ENCODE measurements at regions not wholly inside any gene's neighbourhood (a gene's known extent, or its start where the extent isn't known, plus 50 kb on each side); places are given as distances from the start of the nearest gene placed in this dataset.

GRCh38 chr18:66334534-66334933 lies 269.4 kb downstream of the CDH19 start:
- no peak for TF ChIP-seq POLR2A (IDR thresholded peaks at IDR 0.05; ENCODE audit: control extremely low read depth in 1 of 2, low read depth in 2 of 2, low read length in 2 of 2)
- no peak for TF ChIP-seq SP2 (IDR thresholded peaks at IDR 0.05; ENCODE audit: low read length)
- TF ChIP-seq RFX5 (IDR thresholded peaks at IDR 0.05; ENCODE audit: borderline replicate concordance, low read depth, low read length) = no peak
- no peak for TF ChIP-seq JUN (IDR thresholded peaks at IDR 0.05; ENCODE audit: low read depth, low read length)
- TF ChIP-seq JUND (IDR thresholded peaks at IDR 0.05; ENCODE audit: low read length) = no peak
- TF ChIP-seq CHD2 (IDR thresholded peaks at IDR 0.05; ENCODE audit: low read length) = no peak
- no peak for TF ChIP-seq SRF (IDR thresholded peaks at IDR 0.05; ENCODE audit: low read depth, low read length)
- no peak for TF ChIP-seq KDM1A (IDR thresholded peaks at IDR 0.05; ENCODE audit: borderline replicate concordance, low read length)
- TF ChIP-seq HDAC6 (IDR thresholded peaks at IDR 0.05; ENCODE audit: low read depth, low read length) = no peak
- TF ChIP-seq SIRT6 (IDR thresholded peaks at IDR 0.05; ENCODE audit: low read length) = no peak
- no peak for TF ChIP-seq KDM4A (IDR thresholded peaks at IDR 0.05; ENCODE audit: low read depth, low read length, severe bottlenecking)
- H3K18ac ChIP-seq (ENCODE audit: extremely low read depth, low read length) = no peak overlapping the region

More at GRCh38 chr18:66334534-66334933, 269.4 kb downstream of the CDH19 start:
- Histone ChIP-seq H3K79me1 (ENCODE audit: low read depth, low read length) (no peaks in the 10 kb centered on the region), H3K27ac (ENCODE audit: low read depth, low read length) (no peak overlapping the region), H2BK5ac (ENCODE audit: low read depth, low read length) (no peak overlapping the region), H2AK5ac (ENCODE audit: low read depth, low read length) (no peak overlapping the region), H3K9me3 (ENCODE audit: insufficient read depth in 2 of 2, low read depth in 1 of 2, low read length in 1 of 2) (no peaks in the 10 kb centered on the region), H4K91ac (replicated peaks; ENCODE audit: insufficient read length, low read length) (no peak overlapping the region), H3K36me3 (ENCODE audit: control insufficient read depth in 2 of 4, insufficient read depth in 4 of 4, low read length in 3 of 4) (no peaks in the 10 kb centered on the region), H3K23me2 (ENCODE audit: low read depth, low read length) (no peaks in the 10 kb centered on the region), H3K27me3 (replicated peaks in 1 of 4; ENCODE audit: control insufficient read depth in 3 of 4, extremely low read depth in 1 of 4, insufficient read depth in 3 of 4, low read length in 3 of 4) (peaks cover 0 to 1% (median 0%) of the 10 kb centered on the region in 4 experiments; a peak in 1 of 7 replicates), H3K4me2 (ENCODE audit: insufficient read depth in 1 of 2, low read depth in 2 of 2, low read length in 2 of 2) (no peak overlapping the region), H4K20me1 (replicated peaks in 1 of 2; ENCODE audit: control insufficient read depth in 1 of 2, insufficient read depth in 2 of 2, low read length in 2 of 2) (no peaks in the 10 kb centered on the region), H4K8ac (ENCODE audit: extremely low read depth, insufficient read depth, low read length) (no peak overlapping the region), H2AFZ (ENCODE audit: low read length) (no peak overlapping the region), H3K4me1 (replicated peaks in 1 of 4; ENCODE audit: control insufficient read depth in 3 of 4, insufficient read depth in 4 of 4, low read length in 3 of 4) (no peaks in the 10 kb centered on the region), H3K9ac (replicated peaks in 1 of 4; ENCODE audit: extremely low read depth in 1 of 4, low read depth in 3 of 4, low read length in 3 of 4) (no peak overlapping the region), H3K23ac (ENCODE audit: insufficient read length) (no peak overlapping the region), H2BK15ac (ENCODE audit: low read length) (no peak overlapping the region), H2BK12ac (ENCODE audit: low read depth, low read length) (no peak overlapping the region), H2BK120ac (replicated peaks; ENCODE audit: low read depth, low read length) (no peak overlapping the region), H4K5ac (ENCODE audit: insufficient read length, low read depth, low read length) (no peak overlapping the region), H2BK20ac (ENCODE audit: low read length) (no peak overlapping the region), H3K56ac (replicated peaks; ENCODE audit: insufficient read length, low read depth, low read length) (no peak overlapping the region), H3K4ac (replicated peaks; ENCODE audit: insufficient read length, low read depth, low read length) (no peak overlapping the region), H3K79me2 (ENCODE audit: control insufficient read depth in 1 of 2, insufficient read depth in 2 of 2, low read length in 2 of 2) (no peaks in the 10 kb centered on the region), H3K14ac (ENCODE audit: insufficient read length) (no peak overlapping the region), H3K4me3 (ENCODE audit: extremely low read depth in 1 of 4, insufficient read depth in 2 of 4, low read depth in 3 of 4, low read length in 4 of 4) (no peak overlapping the region)
- no peak for DNase-seq (ENCODE audit: low read depth in 1 of 2, low spot score in 2 of 2)
- ChIA-PET POLR2A (ENCODE audit: partially characterized antibody) (no interaction called here), CTCF (ENCODE audit: partially characterized antibody) (no interaction called here)
- FAIRE-seq = no peak
- WGBS, 2 experiments (ENCODE audit: extremely low coverage in 1 of 2, insufficient coverage in 1 of 2, insufficient read length in 1 of 2, insufficient replicate concordance in 2 of 2, low coverage in 1 of 2, low lambda C conversion rate in 2 of 2, missing lambda C conversion rate in 1 of 2) = 75% methylated on average over 1 of the region's 1 CpG; no CpG with 5 or more reads in 1 of the 2 experiments
